A549 (cell line): ENCODE measurements at regions not wholly inside any gene's neighbourhood (a gene's known extent, or its start where the extent isn't known, plus 50 kb on each side); places are given as distances from the start of the nearest gene placed in this dataset.

Experiments used
- CHD4 ChIP-seq: fragments of 200-600 bp; sonication (generic); IDR thresholded peaks from 2 replicates; pipeline ENCODE4 v1.6.1; 2016; ENCODE audit warnings: antibody characterized with exemption, mild to moderate bottlenecking, borderline replicate concordance
- FOSB ChIP-seq: fragments of 250-450 bp; sonication (Bioruptor Pico); IDR thresholded peaks from 2 replicates; pipeline ENCODE4 v1.5.0; 2020; ENCODE audit warnings: mild to moderate bottlenecking, moderate library complexity
- FOXS1 ChIP-seq: fragments of 250-450 bp; sonication (Bioruptor Pico); IDR thresholded peaks from 2 replicates; pipeline ENCODE4 v1.5.0; 2020; ENCODE audit warnings: mild to moderate bottlenecking, moderate library complexity
- RFX5 ChIP-seq: fragments of 450-650 bp; IDR thresholded peaks from 2 replicates; pipeline ENCODE4 v1.7.1; 2014; ENCODE audit warnings: antibody characterized with exemption, mild to moderate bottlenecking, moderate library complexity
- SREBF2 ChIP-seq: fragments of 450-650 bp; IDR thresholded peaks from 2 replicates; pipeline ENCODE4 v1.6.1; 2014; ENCODE audit warnings: mild to moderate bottlenecking, moderate library complexity
- ZFP36 ChIP-seq: fragments of 450-650 bp; IDR thresholded peaks from 2 replicates; pipeline ENCODE4 v1.6.1; 2014; ENCODE audit warnings: borderline replicate concordance; ENCODE audit not compliant: partially characterized antibody
- TF ChIP-seq, protein P1 (sequence below): fragments of >200 bp; sonication (Bioruptor Twin); formaldehyde crosslinking; IDR thresholded peaks from 3 replicates; pipeline ENCODE4 v1.5.1; 2016

DNA sequence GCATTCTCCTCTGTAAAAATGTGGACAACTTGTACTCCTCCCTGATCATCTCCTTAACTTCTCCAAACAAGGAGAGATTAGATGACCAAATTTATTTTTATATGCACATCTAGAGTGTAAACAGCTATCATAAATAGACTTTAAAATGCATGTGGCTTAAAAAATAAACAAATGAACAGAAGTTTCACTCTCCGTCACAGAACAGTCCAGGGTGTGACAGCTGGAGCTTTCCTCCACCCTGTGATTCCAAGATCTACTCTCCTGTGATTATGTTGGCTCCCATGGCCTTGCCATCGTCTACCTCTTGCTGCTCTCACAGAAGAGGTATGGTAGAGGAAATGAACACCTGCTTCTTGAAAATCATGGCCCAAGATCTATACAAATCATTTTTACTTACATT, 560.2 kb downstream of the TOX3 start:
- TF ChIP-seq CHD4 (no peak), FOXS1 (CRISPR knock-in tag) (no peak), RFX5 (no peak), ZFP36 (no peak), FOSB (CRISPR knock-in tag) (no peak), SREBF2 (no peak)
- TF ChIP-seq, protein P1, sequence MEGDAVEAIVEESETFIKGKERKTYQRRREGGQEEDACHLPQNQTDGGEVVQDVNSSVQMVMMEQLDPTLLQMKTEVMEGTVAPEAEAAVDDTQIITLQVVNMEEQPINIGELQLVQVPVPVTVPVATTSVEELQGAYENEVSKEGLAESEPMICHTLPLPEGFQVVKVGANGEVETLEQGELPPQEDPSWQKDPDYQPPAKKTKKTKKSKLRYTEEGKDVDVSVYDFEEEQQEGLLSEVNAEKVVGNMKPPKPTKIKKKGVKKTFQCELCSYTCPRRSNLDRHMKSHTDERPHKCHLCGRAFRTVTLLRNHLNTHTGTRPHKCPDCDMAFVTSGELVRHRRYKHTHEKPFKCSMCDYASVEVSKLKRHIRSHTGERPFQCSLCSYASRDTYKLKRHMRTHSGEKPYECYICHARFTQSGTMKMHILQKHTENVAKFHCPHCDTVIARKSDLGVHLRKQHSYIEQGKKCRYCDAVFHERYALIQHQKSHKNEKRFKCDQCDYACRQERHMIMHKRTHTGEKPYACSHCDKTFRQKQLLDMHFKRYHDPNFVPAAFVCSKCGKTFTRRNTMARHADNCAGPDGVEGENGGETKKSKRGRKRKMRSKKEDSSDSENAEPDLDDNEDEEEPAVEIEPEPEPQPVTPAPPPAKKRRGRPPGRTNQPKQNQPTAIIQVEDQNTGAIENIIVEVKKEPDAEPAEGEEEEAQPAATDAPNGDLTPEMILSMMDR, result no peak
